GM12865 (cell line): ENCODE measurements at regions not wholly inside any gene's neighbourhood (a gene's known extent, or its start where the extent isn't known, plus 50 kb on each side); places are given as distances from the start of the nearest gene placed in this dataset.

Source experiments
- DNase-seq: peaks from one replicate; pipeline ENCODE4 v3.0.0; 2010; ENCODE audit warnings: low read depth
- H3K4me3 ChIP-seq: 2 replicates; pipeline ENCODE4 v1.5.1; 2011; ENCODE audit warnings: mild to moderate bottlenecking, low read depth, low read length, control low read depth
- TF ChIP-seq, protein P1 (sequence below): IDR thresholded peaks from 2 replicates; pipeline ENCODE4 v1.5.1; 2011; ENCODE audit warnings: low read length, control low read depth, low read depth, inconsistent platforms; ENCODE audit not compliant: insufficient read depth; ENCODE audit errors: missing control alignments

DNA sequence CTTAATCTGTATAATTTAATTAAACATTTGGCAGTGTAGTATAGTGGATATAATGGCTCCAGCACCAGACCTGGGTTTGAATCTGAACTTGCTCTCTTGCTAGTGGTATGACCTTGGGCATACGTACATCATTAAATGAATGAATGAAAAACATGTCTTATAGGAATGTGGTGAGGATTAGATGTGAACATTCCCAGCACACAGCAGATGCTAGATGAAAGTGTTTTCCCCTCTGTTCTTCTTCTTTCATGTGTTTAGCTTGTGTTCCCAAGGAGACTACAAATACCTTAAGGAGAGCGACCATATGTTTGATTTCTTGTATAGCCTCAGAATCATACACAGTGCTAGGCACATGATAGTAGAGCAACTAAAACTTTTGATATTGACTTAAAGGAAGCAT is 56.5 kb downstream of the CT47B1 start:
- no peak overlapping the region for H3K4me3 ChIP-seq
- TF ChIP-seq, protein P1, sequence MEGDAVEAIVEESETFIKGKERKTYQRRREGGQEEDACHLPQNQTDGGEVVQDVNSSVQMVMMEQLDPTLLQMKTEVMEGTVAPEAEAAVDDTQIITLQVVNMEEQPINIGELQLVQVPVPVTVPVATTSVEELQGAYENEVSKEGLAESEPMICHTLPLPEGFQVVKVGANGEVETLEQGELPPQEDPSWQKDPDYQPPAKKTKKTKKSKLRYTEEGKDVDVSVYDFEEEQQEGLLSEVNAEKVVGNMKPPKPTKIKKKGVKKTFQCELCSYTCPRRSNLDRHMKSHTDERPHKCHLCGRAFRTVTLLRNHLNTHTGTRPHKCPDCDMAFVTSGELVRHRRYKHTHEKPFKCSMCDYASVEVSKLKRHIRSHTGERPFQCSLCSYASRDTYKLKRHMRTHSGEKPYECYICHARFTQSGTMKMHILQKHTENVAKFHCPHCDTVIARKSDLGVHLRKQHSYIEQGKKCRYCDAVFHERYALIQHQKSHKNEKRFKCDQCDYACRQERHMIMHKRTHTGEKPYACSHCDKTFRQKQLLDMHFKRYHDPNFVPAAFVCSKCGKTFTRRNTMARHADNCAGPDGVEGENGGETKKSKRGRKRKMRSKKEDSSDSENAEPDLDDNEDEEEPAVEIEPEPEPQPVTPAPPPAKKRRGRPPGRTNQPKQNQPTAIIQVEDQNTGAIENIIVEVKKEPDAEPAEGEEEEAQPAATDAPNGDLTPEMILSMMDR = no peak
- DNase-seq = no peak

DNA sequence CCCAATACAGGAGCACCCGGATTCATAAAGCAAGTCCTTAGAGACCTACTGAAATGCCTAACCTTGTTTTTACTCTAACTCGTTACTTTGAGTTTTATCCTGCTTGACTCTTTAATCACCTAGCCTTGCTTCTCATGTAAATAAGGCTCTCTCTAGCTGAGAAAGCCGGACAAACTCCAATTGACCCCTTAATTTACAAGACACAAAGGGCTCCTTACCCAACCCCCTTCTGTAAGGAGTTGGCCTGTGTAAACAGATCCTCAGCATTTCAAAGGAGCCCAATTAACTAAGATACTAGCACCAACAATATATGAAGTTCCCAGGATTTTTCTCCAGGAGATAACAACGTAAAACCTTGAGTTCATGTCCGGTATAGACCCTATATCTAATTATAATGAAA is 61.7 kb downstream of the CT47B1 start:
- DNase-seq = no peak
- TF ChIP-seq, protein P1 = no peak

DNA sequence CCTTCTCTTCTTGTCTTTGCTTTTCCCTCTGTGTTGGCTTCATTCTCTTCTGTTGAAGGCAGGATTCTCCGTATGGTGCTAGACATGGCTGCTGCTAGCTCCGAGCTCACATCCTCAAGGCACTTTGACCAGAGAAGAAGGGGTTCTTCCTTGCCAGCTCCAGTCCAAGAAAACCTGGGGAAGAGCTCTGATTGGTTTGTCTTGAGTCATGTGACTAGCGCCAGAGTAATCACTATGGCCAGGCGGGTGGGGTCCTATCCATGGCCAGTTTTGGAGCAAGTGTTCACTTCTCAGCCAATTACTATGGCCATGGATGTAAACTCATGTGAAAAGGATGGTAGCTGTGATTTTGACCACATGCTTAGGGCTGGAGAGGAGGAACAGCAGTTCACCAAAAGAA is 74.2 kb downstream of the CT47B1 start:
- H3K4me3 ChIP-seq = no peak overlapping the region
- TF ChIP-seq, protein P1 = no peak

More for the DNA sequence above, 61.7 kb downstream of the CT47B1 start:
- H3K4me3 ChIP-seq = no peak overlapping the region

DNA sequence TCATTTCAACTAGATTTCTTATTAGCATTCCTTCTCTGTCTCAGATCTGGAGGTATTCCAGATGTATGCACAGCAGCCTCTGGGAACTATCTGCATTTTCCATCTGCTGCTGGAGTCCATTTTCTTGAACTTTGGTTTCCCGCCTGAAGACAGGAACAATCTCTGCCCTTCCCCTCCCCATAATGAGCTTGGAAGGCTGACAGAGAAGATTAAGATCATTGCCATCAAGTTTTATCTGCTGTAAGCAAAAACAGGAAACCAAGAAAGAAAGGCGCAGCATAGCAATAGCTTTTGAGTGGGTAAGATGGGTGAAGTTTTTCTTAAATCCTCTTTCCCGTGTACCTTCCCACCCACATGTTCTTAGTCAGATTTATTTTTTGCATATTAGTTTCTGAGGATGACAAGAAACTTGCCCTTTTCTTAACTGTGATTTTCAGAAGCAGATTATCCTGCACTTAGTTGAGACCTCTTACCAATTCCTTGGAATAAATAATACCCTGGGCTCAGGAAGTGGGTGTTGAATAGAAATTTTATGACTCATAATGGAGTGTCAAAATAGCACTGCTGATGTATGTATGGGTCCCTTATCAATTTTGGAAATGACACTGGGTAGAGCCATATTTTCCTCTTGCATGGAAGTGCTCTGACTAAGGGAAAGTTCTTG is 78.3 kb downstream of the CT47B1 start:
- TF ChIP-seq, protein P1 = no peak
- no peak overlapping the region for H3K4me3 ChIP-seq
- DNase-seq = no peak

More for the DNA sequence above, 74.2 kb downstream of the CT47B1 start:
- DNase-seq = no peak

DNA sequence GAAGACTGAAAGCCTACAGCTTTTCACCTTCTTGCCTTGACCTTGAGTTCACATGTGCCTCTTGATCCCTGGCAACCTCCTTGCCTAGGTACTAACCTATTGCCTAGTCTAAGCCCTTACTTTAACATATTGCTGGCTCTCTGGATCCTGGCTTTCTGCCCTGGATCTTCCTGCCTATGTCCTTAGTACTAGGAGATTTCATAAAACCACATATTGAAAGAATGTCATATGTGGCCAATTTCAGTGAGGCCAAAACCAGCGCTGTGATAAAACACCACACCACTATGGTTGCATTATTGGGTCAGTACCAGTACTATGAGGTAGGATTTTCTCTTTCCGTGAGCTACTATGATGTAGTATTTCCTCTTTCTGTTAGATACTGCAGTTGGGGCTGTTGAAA is 80.4 kb downstream of the CT47B1 start:
- no peak overlapping the region for H3K4me3 ChIP-seq
- no peak for DNase-seq
- TF ChIP-seq, protein P1 = no peak

DNA sequence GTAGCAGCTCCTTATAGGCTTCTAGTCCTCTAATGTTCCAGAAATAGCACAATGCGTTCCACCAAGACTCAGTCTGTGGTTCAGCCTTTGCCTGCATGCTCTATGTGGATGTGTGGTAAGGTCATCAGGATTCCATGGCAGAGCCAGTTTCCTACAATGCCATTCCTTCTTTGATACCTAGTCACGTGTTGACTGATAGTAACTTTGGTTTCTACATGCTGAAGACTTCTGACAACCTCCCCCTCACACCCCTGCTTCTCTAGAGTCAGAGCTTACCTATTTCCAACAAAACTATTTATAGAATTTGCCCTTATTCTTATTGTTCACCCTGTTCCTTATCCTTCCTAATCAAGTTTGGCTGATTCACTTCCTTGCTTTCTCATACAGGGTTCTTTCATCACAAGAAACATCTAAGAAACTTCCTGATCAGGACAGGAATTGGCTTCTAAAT is 81.1 kb downstream of the CT47B1 start:
- no peak overlapping the region for H3K4me3 ChIP-seq
- no peak for DNase-seq
- TF ChIP-seq, protein P1 = no peak

DNA sequence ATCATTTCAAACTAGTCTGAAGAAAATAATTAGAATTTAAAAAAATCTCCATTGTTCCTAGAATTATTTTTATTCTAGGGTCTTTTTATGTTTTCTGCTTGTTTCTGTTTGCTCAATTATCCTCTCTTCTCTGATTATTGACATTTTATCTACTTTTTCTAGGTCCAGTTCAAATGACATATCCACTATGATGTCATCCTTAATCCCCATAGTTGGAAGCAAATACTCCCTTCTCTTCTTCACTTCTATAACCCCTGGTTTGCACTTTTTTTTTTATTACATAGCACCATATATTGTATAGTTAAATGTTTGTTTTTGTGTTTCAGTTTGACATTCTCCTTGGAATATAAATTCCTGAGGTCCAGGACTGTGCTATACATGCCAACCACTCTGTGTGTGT is 82.6 kb downstream of the CT47B1 start:
- TF ChIP-seq, protein P1 = no peak
- H3K4me3 ChIP-seq = no peak overlapping the region
- DNase-seq = no peak
